GM23248 (cell line): ENCODE measurements at regions not wholly inside any gene's neighbourhood (a gene's known extent, or its start where the extent isn't known, plus 50 kb on each side); places are given as distances from the start of the nearest gene placed in this dataset.

Source experiments
- EZH2 ChIP-seq: fragments of 200-600 bp; sonication (generic); IDR thresholded peaks from 2 replicates; pipeline ENCODE4 v1.6.1; 2018; ENCODE audit warnings: antibody characterized with exemption, mild to moderate bottlenecking; ENCODE audit not compliant: insufficient read depth, poor library complexity, severe bottlenecking
- EZH2phosphoT487 ChIP-seq: fragments of 200-600 bp; sonication (generic); IDR thresholded peaks from 2 replicates; pipeline ENCODE4 v1.6.1; 2018; ENCODE audit warnings: antibody characterized with exemption, moderate library complexity, mild to moderate bottlenecking, low read depth; ENCODE audit not compliant: insufficient read depth

DNA sequence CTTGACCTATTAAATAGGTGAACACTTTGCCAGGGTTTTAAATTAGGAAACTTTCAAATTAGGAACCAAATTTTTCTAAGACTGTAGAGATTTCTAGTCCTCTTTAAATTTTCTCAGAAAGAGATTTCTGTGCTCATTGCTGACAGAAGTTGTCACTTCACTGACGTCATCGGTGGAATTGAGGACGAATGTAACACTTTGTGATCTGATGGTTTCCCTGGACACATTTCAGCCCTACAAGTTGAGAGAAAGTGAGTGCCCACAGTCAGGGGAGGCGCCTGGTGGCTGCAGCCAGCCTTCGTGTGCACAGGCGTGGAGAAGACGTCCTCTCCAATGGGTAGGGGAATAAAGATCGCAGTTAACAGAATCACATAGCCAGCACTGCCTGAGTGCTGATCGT lies 396.5 kb upstream of the TSHZ3 start:
- no peak for TF ChIP-seq EZH2
- TF ChIP-seq EZH2phosphoT487, result no peak
